ENCODE measurements at regions not wholly inside any gene's neighbourhood (a gene's known extent, or its start where the extent isn't known, plus 50 kb on each side); places are given as distances from the start of the nearest gene placed in this dataset.

DNA sequence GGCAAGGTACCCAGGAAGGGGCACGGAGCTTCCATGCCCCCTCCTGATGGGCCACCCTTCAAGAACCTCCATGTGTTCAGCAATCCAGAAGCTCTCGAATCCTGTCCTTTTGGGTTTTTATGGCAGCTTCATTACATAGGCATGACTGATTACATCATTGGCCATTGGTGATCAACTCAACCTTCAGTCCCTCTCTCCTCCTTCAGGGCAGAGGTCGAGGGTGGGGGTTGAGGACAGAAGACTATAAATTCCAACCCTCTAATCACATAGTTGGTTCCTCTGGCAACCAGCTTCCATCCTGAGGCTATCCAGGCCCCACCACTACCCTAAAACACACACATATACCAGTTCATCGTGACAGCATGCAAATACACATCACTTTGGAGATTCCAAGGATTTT lies 135.7 kb downstream of the ZNF281 start:
- Histone ChIP-seq H3K4me3 (ENCODE audit: low read depth in 1 of 3, low read length in 3 of 3) (no peak overlapping the region), H3K9ac (ENCODE audit: low read depth in 1 of 2, low read length in 2 of 2) (no peak overlapping the region), H3K27ac (ENCODE audit: low read depth in 1 of 2, low read length in 2 of 2) (no peak overlapping the region), H3K27me3 (ENCODE audit: control insufficient read depth in 4 of 4, insufficient read depth in 4 of 4, low read length in 3 of 4) (no peaks in the 10 kb centered on the region), H3K9me3 (ENCODE audit: control insufficient read depth in 4 of 4, low read length in 3 of 4) (no peaks in the 10 kb centered on the region), H3K36me3 (ENCODE audit: control insufficient read depth in 4 of 4, insufficient read depth in 3 of 4, low read depth in 1 of 4, low read length in 3 of 4) (no peaks in the 10 kb centered on the region), H3K4me1 (ENCODE audit: control insufficient read depth in 4 of 4, insufficient read depth in 4 of 4, low read length in 3 of 4) (peaks cover 0 to 32% (median 19%) of the 10 kb centered on the region in 4 donors)
- no peak for TF ChIP-seq FOXA2 (IDR thresholded peaks at IDR 0.05)
- TF ChIP-seq NR2F2 (IDR thresholded peaks at IDR 0.05) = no peak
- no peak for TF ChIP-seq HNF4G (IDR thresholded peaks at IDR 0.05)
- TF ChIP-seq, protein P1, sequence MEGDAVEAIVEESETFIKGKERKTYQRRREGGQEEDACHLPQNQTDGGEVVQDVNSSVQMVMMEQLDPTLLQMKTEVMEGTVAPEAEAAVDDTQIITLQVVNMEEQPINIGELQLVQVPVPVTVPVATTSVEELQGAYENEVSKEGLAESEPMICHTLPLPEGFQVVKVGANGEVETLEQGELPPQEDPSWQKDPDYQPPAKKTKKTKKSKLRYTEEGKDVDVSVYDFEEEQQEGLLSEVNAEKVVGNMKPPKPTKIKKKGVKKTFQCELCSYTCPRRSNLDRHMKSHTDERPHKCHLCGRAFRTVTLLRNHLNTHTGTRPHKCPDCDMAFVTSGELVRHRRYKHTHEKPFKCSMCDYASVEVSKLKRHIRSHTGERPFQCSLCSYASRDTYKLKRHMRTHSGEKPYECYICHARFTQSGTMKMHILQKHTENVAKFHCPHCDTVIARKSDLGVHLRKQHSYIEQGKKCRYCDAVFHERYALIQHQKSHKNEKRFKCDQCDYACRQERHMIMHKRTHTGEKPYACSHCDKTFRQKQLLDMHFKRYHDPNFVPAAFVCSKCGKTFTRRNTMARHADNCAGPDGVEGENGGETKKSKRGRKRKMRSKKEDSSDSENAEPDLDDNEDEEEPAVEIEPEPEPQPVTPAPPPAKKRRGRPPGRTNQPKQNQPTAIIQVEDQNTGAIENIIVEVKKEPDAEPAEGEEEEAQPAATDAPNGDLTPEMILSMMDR (IDR thresholded peaks at IDR 0.05; ENCODE audit: low read depth, low read length, missing input control) = no peak
- TF ChIP-seq, protein P2, sequence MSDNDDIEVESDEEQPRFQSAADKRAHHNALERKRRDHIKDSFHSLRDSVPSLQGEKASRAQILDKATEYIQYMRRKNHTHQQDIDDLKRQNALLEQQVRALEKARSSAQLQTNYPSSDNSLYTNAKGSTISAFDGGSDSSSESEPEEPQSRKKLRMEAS (IDR thresholded peaks at IDR 0.05) = no peak
- no peak for TF ChIP-seq YY1 (IDR thresholded peaks at IDR 0.05)
- no peak for TF ChIP-seq HNF4A (conservative IDR thresholded peaks at IDR 0.05)
- TF ChIP-seq RAD21 (IDR thresholded peaks at IDR 0.05) = no peak
- TF ChIP-seq EGR1 (IDR thresholded peaks at IDR 0.05; ENCODE audit: low read depth in 2 of 2) = no peak
- no peak for TF ChIP-seq RXRA (IDR thresholded peaks at IDR 0.05)
- no peak for TF ChIP-seq FOXA1 (IDR thresholded peaks at IDR 0.05)
- no peak for TF ChIP-seq SP1 (IDR thresholded peaks at IDR 0.05)
- TF ChIP-seq GABPA (IDR thresholded peaks at IDR 0.05 in 1 of 2, conservative IDR thresholded peaks at IDR 0.05 in 1 of 2) = no peak
- TF ChIP-seq, protein P3, sequence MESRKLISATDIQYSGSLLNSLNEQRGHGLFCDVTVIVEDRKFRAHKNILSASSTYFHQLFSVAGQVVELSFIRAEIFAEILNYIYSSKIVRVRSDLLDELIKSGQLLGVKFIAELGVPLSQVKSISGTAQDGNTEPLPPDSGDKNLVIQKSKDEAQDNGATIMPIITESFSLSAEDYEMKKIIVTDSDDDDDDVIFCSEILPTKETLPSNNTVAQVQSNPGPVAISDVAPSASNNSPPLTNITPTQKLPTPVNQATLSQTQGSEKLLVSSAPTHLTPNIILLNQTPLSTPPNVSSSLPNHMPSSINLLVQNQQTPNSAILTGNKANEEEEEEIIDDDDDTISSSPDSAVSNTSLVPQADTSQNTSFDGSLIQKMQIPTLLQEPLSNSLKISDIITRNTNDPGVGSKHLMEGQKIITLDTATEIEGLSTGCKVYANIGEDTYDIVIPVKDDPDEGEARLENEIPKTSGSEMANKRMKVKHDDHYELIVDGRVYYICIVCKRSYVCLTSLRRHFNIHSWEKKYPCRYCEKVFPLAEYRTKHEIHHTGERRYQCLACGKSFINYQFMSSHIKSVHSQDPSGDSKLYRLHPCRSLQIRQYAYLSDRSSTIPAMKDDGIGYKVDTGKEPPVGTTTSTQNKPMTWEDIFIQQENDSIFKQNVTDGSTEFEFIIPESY (IDR thresholded peaks at IDR 0.05) = no peak
- TF ChIP-seq, protein P4, sequence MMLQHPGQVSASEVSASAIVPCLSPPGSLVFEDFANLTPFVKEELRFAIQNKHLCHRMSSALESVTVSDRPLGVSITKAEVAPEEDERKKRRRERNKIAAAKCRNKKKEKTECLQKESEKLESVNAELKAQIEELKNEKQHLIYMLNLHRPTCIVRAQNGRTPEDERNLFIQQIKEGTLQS (IDR thresholded peaks at IDR 0.05) = no peak
- TF ChIP-seq TAF1 (conservative IDR thresholded peaks at IDR 0.05) = no peak
- TF ChIP-seq, protein P5, sequence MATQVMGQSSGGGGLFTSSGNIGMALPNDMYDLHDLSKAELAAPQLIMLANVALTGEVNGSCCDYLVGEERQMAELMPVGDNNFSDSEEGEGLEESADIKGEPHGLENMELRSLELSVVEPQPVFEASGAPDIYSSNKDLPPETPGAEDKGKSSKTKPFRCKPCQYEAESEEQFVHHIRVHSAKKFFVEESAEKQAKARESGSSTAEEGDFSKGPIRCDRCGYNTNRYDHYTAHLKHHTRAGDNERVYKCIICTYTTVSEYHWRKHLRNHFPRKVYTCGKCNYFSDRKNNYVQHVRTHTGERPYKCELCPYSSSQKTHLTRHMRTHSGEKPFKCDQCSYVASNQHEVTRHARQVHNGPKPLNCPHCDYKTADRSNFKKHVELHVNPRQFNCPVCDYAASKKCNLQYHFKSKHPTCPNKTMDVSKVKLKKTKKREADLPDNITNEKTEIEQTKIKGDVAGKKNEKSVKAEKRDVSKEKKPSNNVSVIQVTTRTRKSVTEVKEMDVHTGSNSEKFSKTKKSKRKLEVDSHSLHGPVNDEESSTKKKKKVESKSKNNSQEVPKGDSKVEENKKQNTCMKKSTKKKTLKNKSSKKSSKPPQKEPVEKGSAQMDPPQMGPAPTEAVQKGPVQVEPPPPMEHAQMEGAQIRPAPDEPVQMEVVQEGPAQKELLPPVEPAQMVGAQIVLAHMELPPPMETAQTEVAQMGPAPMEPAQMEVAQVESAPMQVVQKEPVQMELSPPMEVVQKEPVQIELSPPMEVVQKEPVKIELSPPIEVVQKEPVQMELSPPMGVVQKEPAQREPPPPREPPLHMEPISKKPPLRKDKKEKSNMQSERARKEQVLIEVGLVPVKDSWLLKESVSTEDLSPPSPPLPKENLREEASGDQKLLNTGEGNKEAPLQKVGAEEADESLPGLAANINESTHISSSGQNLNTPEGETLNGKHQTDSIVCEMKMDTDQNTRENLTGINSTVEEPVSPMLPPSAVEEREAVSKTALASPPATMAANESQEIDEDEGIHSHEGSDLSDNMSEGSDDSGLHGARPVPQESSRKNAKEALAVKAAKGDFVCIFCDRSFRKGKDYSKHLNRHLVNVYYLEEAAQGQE (IDR thresholded peaks at IDR 0.05) = no peak
- no peak for TF ChIP-seq JUND (IDR thresholded peaks at IDR 0.05)
- 76% methylated on average over 4 of the region's 4 CpGs for WGBS
- no peak for DNase-seq (ENCODE audit: low spot score)

Data from liver (tissue), 8 donors.